H1 (cell line): ENCODE measurements at regions not wholly inside any gene's neighbourhood (a gene's known extent, or its start where the extent isn't known, plus 50 kb on each side); places are given as distances from the start of the nearest gene placed in this dataset.
"Not testable (repeated sequence)": the region's sequence is repeated elsewhere in the genome, so short reads cannot be mapped to it uniquely, and the experiment has no call there.

Experiments used
- CTCF ChIA-PET: fragments of 300-600 bp; sonication (Branson Sonifier 250); formaldehyde crosslinking; loops from one replicate; lab custom pipeline; 2021; ENCODE audit not compliant: partially characterized antibody; lab: Charles Lee
- POLR2A ChIA-PET: fragments of 300-600 bp; sonication (Branson Sonifier 250); formaldehyde crosslinking; loops from one replicate; lab custom pipeline; 2021; ENCODE audit warnings: inconsistent platforms; ENCODE audit not compliant: partially characterized antibody; lab: Charles Lee
- DNase-seq, 2 experiments: peaks; one replicate each; pipeline versions ENCODE4 v3.0.0 to v3.0.0-alpha.2; 2010 to 2022; ENCODE audit warnings: low spot score in 2 of 2, low read depth in 1 of 2, mixed read lengths in 1 of 2
- FAIRE-seq: peaks from 2 replicates; lab custom pipeline; 2011; peaks lifted over from hg19 to GRCh38; lab: Jason Lieb, UNC
- H2AFZ ChIP-seq: 2 replicates; pipeline ENCODE4 v1.8.1; 2012; ENCODE audit warnings: low read length, inconsistent platforms
- H2AK5ac ChIP-seq: 2 replicates; pipeline ENCODE4 v1.6.1; 2013; ENCODE audit warnings: low read depth, low read length
- H2BK120ac ChIP-seq: replicated peaks from 2 replicates; pipeline ENCODE3; 2013; ENCODE audit warnings: low read depth, low read length, inconsistent platforms
- H2BK12ac ChIP-seq: 2 replicates; pipeline ENCODE4 v1.6.1; 2013; ENCODE audit warnings: low read depth, low read length
- H2BK15ac ChIP-seq: 2 replicates; pipeline ENCODE4 v1.6.1; 2013; ENCODE audit warnings: low read length
- H2BK20ac ChIP-seq: 2 replicates; pipeline ENCODE4 v1.6.1; 2013; ENCODE audit warnings: low read length
- H2BK5ac ChIP-seq: 2 replicates; pipeline ENCODE4 v1.6.1; 2013; ENCODE audit warnings: low read depth, low read length
- H3K14ac ChIP-seq: 2 replicates; pipeline ENCODE4 v1.6.1; 2013; ENCODE audit warnings: inconsistent platforms; ENCODE audit not compliant: insufficient read length
- H3K18ac ChIP-seq: 2 replicates; pipeline ENCODE4 v1.6.1; 2013; ENCODE audit warnings: low read length; ENCODE audit errors: extremely low read depth
- H3K23ac ChIP-seq: 2 replicates; pipeline ENCODE4 v1.6.1; 2013; ENCODE audit warnings: inconsistent platforms; ENCODE audit not compliant: insufficient read length
- H3K23me2 ChIP-seq: 2 replicates; pipeline ENCODE4 v1.6.1; 2013; ENCODE audit warnings: low read depth, low read length
- H3K27ac ChIP-seq: 2 replicates; pipeline ENCODE4 v1.6.1; 2011; ENCODE audit warnings: low read depth, low read length, inconsistent platforms
- H3K27me3 ChIP-seq, 4 experiments: replicated peaks in 1 of 4; 1 replicate in 1 of 4; 2 replicates in 3 of 4; pipeline versions ENCODE4 v1.6.1 to v1.8.1; 2011 to 2013; ENCODE audit warnings: low read length in 3 of 4, mild to moderate bottlenecking in 3 of 4, inconsistent platforms in 2 of 4, mixed read lengths in 2 of 4, moderate library complexity in 1 of 4; ENCODE audit not compliant: control insufficient read depth in 3 of 4, insufficient read depth in 3 of 4; ENCODE audit errors: extremely low read depth in 1 of 4
- H3K36me3 ChIP-seq, 4 experiments: 2 replicates each; pipeline versions ENCODE4 v1.6.1 to v1.8.1; 2011 to 2013; ENCODE audit warnings: mild to moderate bottlenecking in 4 of 4, low read length in 3 of 4, moderate library complexity in 2 of 4, control low read depth in 1 of 4, inconsistent platforms in 1 of 4; ENCODE audit not compliant: insufficient read depth in 4 of 4, control insufficient read depth in 2 of 4
- H3K4ac ChIP-seq: replicated peaks from 2 replicates; pipeline ENCODE3; 2013; ENCODE audit warnings: low read length, low read depth, mixed read lengths, inconsistent platforms; ENCODE audit not compliant: insufficient read length
- H3K4me1 ChIP-seq, 4 experiments: replicated peaks in 1 of 4; 1 replicate in 1 of 4; 2 replicates in 3 of 4; pipeline versions ENCODE4 v1.6.1 to v1.8.1; 2011 to 2013; ENCODE audit warnings: low read length in 3 of 4, inconsistent platforms in 2 of 4, mixed read lengths in 1 of 4; ENCODE audit not compliant: insufficient read depth in 4 of 4, control insufficient read depth in 3 of 4
- H3K4me2 ChIP-seq, 2 experiments: 2 replicates each; pipeline versions ENCODE4 v1.6.1 to v1.8.1; 2011 to 2013; ENCODE audit warnings: low read depth in 2 of 2, low read length in 2 of 2, control low read depth in 1 of 2, inconsistent platforms in 1 of 2, mild to moderate bottlenecking in 1 of 2; ENCODE audit not compliant: insufficient read depth in 1 of 2
- H3K4me3 ChIP-seq, 4 experiments: fragments of 200-600, 300-600 bp in 1 of 4; sonication (generic), shearing (Covaris generic), sonication (Bioruptor Twin) in 1 of 4; 2 replicates each; pipeline versions ENCODE4 v1.5.1 to v1.8.1; 2011 to 2016; ENCODE audit warnings: low read length in 4 of 4, low read depth in 3 of 4, control low read depth in 2 of 4, inconsistent platforms in 2 of 4, mild to moderate bottlenecking in 2 of 4, mixed read lengths in 1 of 4, moderate library complexity in 1 of 4; ENCODE audit not compliant: insufficient read depth in 2 of 4; ENCODE audit errors: extremely low read depth in 1 of 4
- H3K56ac ChIP-seq: replicated peaks from 2 replicates; pipeline ENCODE3; 2013; ENCODE audit warnings: low read depth, mild to moderate bottlenecking, mixed read lengths, low read length, inconsistent platforms; ENCODE audit not compliant: insufficient read length
- H3K79me1 ChIP-seq: 2 replicates; pipeline ENCODE4 v1.6.1; 2013; ENCODE audit warnings: low read depth, low read length, control low read depth
- H3K79me2 ChIP-seq, 2 experiments: 2 replicates each; pipeline versions ENCODE4 v1.6.1 to v1.8.1; 2012 to 2013; ENCODE audit warnings: low read length in 2 of 2, mild to moderate bottlenecking in 2 of 2, inconsistent platforms in 1 of 2; ENCODE audit not compliant: insufficient read depth in 2 of 2, control insufficient read depth in 1 of 2
- H3K9ac ChIP-seq, 4 experiments: replicated peaks in 1 of 4; 1 replicate in 1 of 4; 2 replicates in 3 of 4; pipeline versions ENCODE4 v1.6.1 to v1.8.1; 2011 to 2013; ENCODE audit warnings: low read depth in 3 of 4, low read length in 3 of 4, control low read depth in 2 of 4, mild to moderate bottlenecking in 2 of 4, moderate library complexity in 2 of 4, inconsistent platforms in 1 of 4; ENCODE audit errors: extremely low read depth in 1 of 4
- H3K9me3 ChIP-seq, 2 experiments: 2 replicates each; pipeline versions ENCODE4 v1.6.1 to v1.8.1; 2012 to 2013; ENCODE audit warnings: mild to moderate bottlenecking in 2 of 2, moderate library complexity in 2 of 2, control low read depth in 1 of 2, inconsistent platforms in 1 of 2, low read depth in 1 of 2, low read length in 1 of 2, mixed read lengths in 1 of 2; ENCODE audit not compliant: insufficient read depth in 2 of 2
- H4K20me1 ChIP-seq, 2 experiments: replicated peaks in 1 of 2; 2 replicates each; pipeline versions ENCODE3 to v1.8.1; 2011 to 2013; ENCODE audit warnings: inconsistent platforms in 2 of 2, low read length in 2 of 2, mild to moderate bottlenecking in 1 of 2; ENCODE audit not compliant: insufficient read depth in 2 of 2, control insufficient read depth in 1 of 2
- H4K5ac ChIP-seq: 2 replicates; pipeline ENCODE4 v1.6.1; 2013; ENCODE audit warnings: low read length, low read depth, mixed read lengths, inconsistent platforms; ENCODE audit not compliant: insufficient read length
- H4K8ac ChIP-seq: 2 replicates; pipeline ENCODE4 v1.8.0; 2013; ENCODE audit warnings: mild to moderate bottlenecking, moderate library complexity, low read length, inconsistent platforms; ENCODE audit not compliant: insufficient read depth; ENCODE audit errors: extremely low read depth
- H4K91ac ChIP-seq: replicated peaks from 2 replicates; pipeline ENCODE3; 2013; ENCODE audit warnings: low read length, mixed read lengths, inconsistent platforms; ENCODE audit not compliant: insufficient read length
- WGBS, 2 experiments: shearing (Covaris generic) in 1 of 2; methylation state at CpG; one replicate each; pipeline versions ENCODE4 v1.1.6 to v1.1.7; 2013 to 2015; ENCODE audit warnings: low lambda C conversion rate in 2 of 2, mixed read lengths in 2 of 2, inconsistent platforms in 1 of 2, low coverage in 1 of 2, missing lambda C conversion rate in 1 of 2; ENCODE audit not compliant: insufficient replicate concordance in 2 of 2, insufficient coverage in 1 of 2, insufficient read length in 1 of 2; ENCODE audit errors: extremely low coverage in 1 of 2, missing lambda C conversion rate in 1 of 2; 5-methylcytosine and 5-hydroxymethylcytosine counted together

GRCh38 chr9:40929488-40929845, 199.0 kb downstream of the FOXD4L6 start:
- H3K23me2 ChIP-seq, POLR2A ChIA-PET: not testable (repeated sequence)
- H3K9me3 ChIP-seq: peaks cover 68 to 76% of the 10 kb centered on the region in 2 experiments

More at GRCh38 chr9:40929488-40929845, 199.0 kb downstream of the FOXD4L6 start:
- H3K4ac ChIP-seq, DNase-seq, H3K14ac ChIP-seq, H2AFZ ChIP-seq, H4K91ac ChIP-seq, H3K18ac ChIP-seq, H4K8ac ChIP-seq, H2BK120ac ChIP-seq, H2AK5ac ChIP-seq, CTCF ChIA-PET, H3K4me2 ChIP-seq, H2BK12ac ChIP-seq, H3K56ac ChIP-seq, H4K5ac ChIP-seq, H3K27ac ChIP-seq, H2BK15ac ChIP-seq, H3K4me3 ChIP-seq, H4K20me1 ChIP-seq, H3K4me1 ChIP-seq, H3K9ac ChIP-seq, H3K23ac ChIP-seq, H3K79me2 ChIP-seq, H3K36me3 ChIP-seq, H2BK20ac ChIP-seq, H3K79me1 ChIP-seq, H2BK5ac ChIP-seq, FAIRE-seq: not testable (repeated sequence)
- 80% methylated on average over 5 of the region's 6 CpGs; no CpG with 5 or more reads in 1 of the 2 experiments for WGBS, 2 experiments
- peaks cover 11 to 35% (median 22%) of the 10 kb centered on the region in 4 experiments for H3K27me3 ChIP-seq
